ENCODE measurements at regions not wholly inside any gene's neighbourhood (a gene's known extent, or its start where the extent isn't known, plus 50 kb on each side); places are given as distances from the start of the nearest gene placed in this dataset.

DNA sequence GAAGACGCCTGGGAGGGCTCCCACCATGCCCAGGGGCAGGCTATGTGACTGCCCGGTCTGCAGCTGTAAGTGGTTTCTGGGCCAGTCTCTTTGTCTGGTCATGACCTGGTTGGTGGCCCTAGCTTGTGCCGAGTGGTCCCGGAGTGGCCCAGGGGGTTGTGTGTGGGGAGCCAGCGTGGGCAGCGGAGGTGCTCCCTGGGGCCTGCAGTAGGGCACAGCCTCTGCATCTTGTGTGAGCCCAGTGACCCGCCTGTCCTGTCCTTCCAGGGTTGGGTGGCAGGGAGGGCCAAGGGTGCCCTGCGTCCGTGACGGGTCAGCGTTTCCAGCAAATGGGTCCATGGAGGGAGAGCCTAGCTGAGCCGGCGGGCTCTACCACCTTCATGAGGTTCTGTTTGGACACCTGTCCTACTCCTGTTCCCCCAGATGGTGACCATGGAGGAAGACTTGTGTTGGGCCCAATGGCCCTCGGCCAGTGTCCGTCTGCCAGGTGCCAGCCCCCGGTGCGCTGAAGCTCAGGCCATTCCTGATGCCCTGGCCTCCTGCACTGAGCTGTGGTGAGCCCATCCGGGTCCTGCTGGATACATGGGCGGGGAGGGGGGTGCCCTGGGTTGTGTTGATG lies 215.4 kb downstream of the SNRPN start:
- Histone ChIP-seq H3K4me3 (ENCODE audit: control extremely low read depth in 1 of 5, extremely low read depth in 1 of 5, insufficient read depth in 1 of 5, low read depth in 2 of 5, low read length in 4 of 5) (no peak overlapping the region), H3K79me2 (ENCODE audit: control insufficient read depth, insufficient read depth, low read length) (no peaks in the 10 kb centered on the region), H3K4me2 (replicated peaks; ENCODE audit: low read depth, low read length, poor library complexity, severe bottlenecking) (no peak overlapping the region), H3K9me3 (ENCODE audit: control extremely low read depth in 1 of 3, control insufficient read depth in 2 of 3, insufficient read depth in 1 of 3, low read length in 2 of 3) (peaks cover 0 to 64% (median 23%) of the 10 kb centered on the region in 3 donors), H3K27ac (ENCODE audit: low read length in 2 of 2) (no peak overlapping the region), H3K9ac (ENCODE audit: low read length) (no peak overlapping the region), H3K27me3 (replicated peaks in 1 of 4; ENCODE audit: control extremely low read depth in 1 of 4, control insufficient read depth in 3 of 4, insufficient read depth in 4 of 4, low read length in 3 of 4) (no peaks in the 10 kb centered on the region), H4K20me1 (ENCODE audit: control insufficient read depth, insufficient read depth, low read length, poor library complexity, severe bottlenecking) (no peaks in the 10 kb centered on the region), H3K4me1 (ENCODE audit: control insufficient read depth in 2 of 2, insufficient read depth in 2 of 2, low read length in 2 of 2) (no peaks in the 10 kb centered on the region), H2AFZ (ENCODE audit: insufficient read depth, low read depth, low read length, poor library complexity, severe bottlenecking) (no peak overlapping the region), H3K36me3 (replicated peaks in 1 of 2; ENCODE audit: control extremely low read depth in 1 of 2, control insufficient read depth in 1 of 2, extremely low read depth in 1 of 2, insufficient read depth in 2 of 2, low read length in 1 of 2) (no peaks in the 10 kb centered on the region)
- ChIA-PET CTCF (no interaction called here), POLR2A (no interaction called here)
- TF ChIP-seq, protein P1, sequence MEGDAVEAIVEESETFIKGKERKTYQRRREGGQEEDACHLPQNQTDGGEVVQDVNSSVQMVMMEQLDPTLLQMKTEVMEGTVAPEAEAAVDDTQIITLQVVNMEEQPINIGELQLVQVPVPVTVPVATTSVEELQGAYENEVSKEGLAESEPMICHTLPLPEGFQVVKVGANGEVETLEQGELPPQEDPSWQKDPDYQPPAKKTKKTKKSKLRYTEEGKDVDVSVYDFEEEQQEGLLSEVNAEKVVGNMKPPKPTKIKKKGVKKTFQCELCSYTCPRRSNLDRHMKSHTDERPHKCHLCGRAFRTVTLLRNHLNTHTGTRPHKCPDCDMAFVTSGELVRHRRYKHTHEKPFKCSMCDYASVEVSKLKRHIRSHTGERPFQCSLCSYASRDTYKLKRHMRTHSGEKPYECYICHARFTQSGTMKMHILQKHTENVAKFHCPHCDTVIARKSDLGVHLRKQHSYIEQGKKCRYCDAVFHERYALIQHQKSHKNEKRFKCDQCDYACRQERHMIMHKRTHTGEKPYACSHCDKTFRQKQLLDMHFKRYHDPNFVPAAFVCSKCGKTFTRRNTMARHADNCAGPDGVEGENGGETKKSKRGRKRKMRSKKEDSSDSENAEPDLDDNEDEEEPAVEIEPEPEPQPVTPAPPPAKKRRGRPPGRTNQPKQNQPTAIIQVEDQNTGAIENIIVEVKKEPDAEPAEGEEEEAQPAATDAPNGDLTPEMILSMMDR (IDR thresholded peaks at IDR 0.05), result no peak
- TF ChIP-seq EZH2 (IDR thresholded peaks at IDR 0.05; ENCODE audit: borderline replicate concordance, insufficient read depth, low read depth, low read length, poor library complexity, severe bottlenecking), result no peak
- DNase-seq (no peak), ATAC-seq (ENCODE audit: low read depth) (no peak)
- 96% methylated on average over 19 of the region's 19 CpGs for WGBS (ENCODE audit: insufficient coverage)
- intact Hi-C loops (cut with micrococcal nuclease), result no loop called here
- Mint-ChIP-seq H3K27ac (no peak overlapping the region), H3K4me1 (no peaks in the 10 kb centered on the region), H3K27me3 (no peaks in the 10 kb centered on the region), H3K4me3 (no peak overlapping the region), H3K9me3 (ENCODE audit: insufficient read depth) (peaks cover 5% of the 10 kb centered on the region)

DNA sequence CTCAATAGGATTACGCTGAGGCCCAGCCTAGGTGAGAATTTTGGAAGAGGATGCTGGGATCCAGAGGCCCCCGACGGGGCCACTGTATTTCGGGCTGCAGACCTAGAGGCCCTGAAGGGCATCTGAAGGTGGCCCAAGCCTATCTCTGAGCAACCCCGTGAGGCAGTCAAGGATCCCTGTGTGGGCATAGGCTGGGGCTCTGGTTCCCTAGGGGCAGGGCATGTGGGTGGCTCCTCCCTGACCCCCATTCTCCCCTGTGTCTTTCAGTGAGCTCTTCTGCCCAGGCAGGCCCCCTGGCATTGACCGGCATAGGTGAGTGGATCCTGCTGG lies 216.0 kb downstream of the SNRPN start:
- H3K9me3 Mint-ChIP-seq (ENCODE audit: insufficient read depth), result peaks cover 5% of the 10 kb centered on the region

More for the DNA sequence above, 216.0 kb downstream of the SNRPN start:
- ChIA-PET POLR2A (no interaction called here), CTCF (no interaction called here)
- no peaks in the 10 kb centered on the region for H3K27me3 ChIP-seq (replicated peaks in 1 of 4; ENCODE audit: control extremely low read depth in 1 of 4, control insufficient read depth in 3 of 4, insufficient read depth in 4 of 4, low read length in 3 of 4)
- Mint-ChIP-seq H3K27me3 (no peaks in the 10 kb centered on the region), H3K27ac (no peak overlapping the region), H3K4me1 (no peaks in the 10 kb centered on the region), H3K4me3 (no peak overlapping the region)
- no peak overlapping the region for H3K9ac ChIP-seq (ENCODE audit: low read length)
- no peaks in the 10 kb centered on the region for H4K20me1 ChIP-seq (ENCODE audit: control insufficient read depth, insufficient read depth, low read length, poor library complexity, severe bottlenecking)
- no peaks in the 10 kb centered on the region for H3K4me1 ChIP-seq (ENCODE audit: control insufficient read depth in 2 of 2, insufficient read depth in 2 of 2, low read length in 2 of 2)
- no peaks in the 10 kb centered on the region for H3K79me2 ChIP-seq (ENCODE audit: control insufficient read depth, insufficient read depth, low read length)
- H3K36me3 ChIP-seq (replicated peaks in 1 of 2; ENCODE audit: control extremely low read depth in 1 of 2, control insufficient read depth in 1 of 2, extremely low read depth in 1 of 2, insufficient read depth in 2 of 2, low read length in 1 of 2), result no peaks in the 10 kb centered on the region
- H3K4me2 ChIP-seq (replicated peaks; ENCODE audit: low read depth, low read length, poor library complexity, severe bottlenecking), result no peak overlapping the region
- TF ChIP-seq, protein P1 (IDR thresholded peaks at IDR 0.05), result no peak
- no peak for TF ChIP-seq EZH2 (IDR thresholded peaks at IDR 0.05; ENCODE audit: borderline replicate concordance, insufficient read depth, low read depth, low read length, poor library complexity, severe bottlenecking)
- H2AFZ ChIP-seq (ENCODE audit: insufficient read depth, low read depth, low read length, poor library complexity, severe bottlenecking), result no peak overlapping the region
- H3K9me3 ChIP-seq (ENCODE audit: control extremely low read depth in 1 of 3, control insufficient read depth in 2 of 3, insufficient read depth in 1 of 3, low read length in 2 of 3), result peaks cover 0 to 69% (median 23%) of the 10 kb centered on the region in 3 donors
- DNase-seq, result no peak
- intact Hi-C loops (cut with micrococcal nuclease), result no loop called here
- no peak overlapping the region for H3K27ac ChIP-seq (ENCODE audit: low read length in 2 of 2)
- no peak for ATAC-seq (ENCODE audit: low read depth)
- H3K4me3 ChIP-seq (ENCODE audit: control extremely low read depth in 1 of 5, extremely low read depth in 1 of 5, insufficient read depth in 1 of 5, low read depth in 2 of 5, low read length in 4 of 5), result no peak overlapping the region
- 68% methylated on average over 6 of the region's 6 CpGs for whole genome bisulfite sequencing (ENCODE audit: insufficient coverage)
